ENCODE measurements at regions not wholly inside any gene's neighbourhood (a gene's known extent, or its start where the extent isn't known, plus 50 kb on each side); places are given as distances from the start of the nearest gene placed in this dataset.

- peak; percentile 29 for DNase-seq (ENCODE audit: low read depth)
Observed at GRCh38 chr7:46580766-46581165, 659.7 kb upstream of the IGFBP3 start.

- no peak for DNase-seq (ENCODE audit: low read depth)
Observed at GRCh38 chr7:46577394-46577793, 656.3 kb upstream of the IGFBP3 start.

GRCh38 chr7:46576950-46577349 is 655.9 kb upstream of the IGFBP3 start:
- peak; percentile 28 for DNase-seq (ENCODE audit: low read depth)

GRCh38 chr7:46572691-46573090 is 651.6 kb upstream of the IGFBP3 start:
- DNase-seq (ENCODE audit: low read depth), result no peak

GRCh38 chr7:46571996-46572395 is 650.9 kb upstream of the IGFBP3 start:
- DNase-seq (ENCODE audit: low read depth), result no peak

GRCh38 chr7:46569133-46569465 is 648.0 kb upstream of the IGFBP3 start:
- DNase-seq (ENCODE audit: low read depth), result peak; percentile 85

- DNase-seq (ENCODE audit: low read depth), result peak; percentile 34
Observed at GRCh38 chr7:46568420-46569132, 647.5 kb upstream of the IGFBP3 start.

GRCh38 chr7:46567858-46568257 is 646.8 kb upstream of the IGFBP3 start:
- DNase-seq (ENCODE audit: low read depth), result no peak

- DNase-seq (ENCODE audit: low read depth), result no peak
Observed at GRCh38 chr7:46566097-46566774, 645.2 kb upstream of the IGFBP3 start.

GRCh38 chr7:46565253-46566096 is 644.4 kb upstream of the IGFBP3 start:
- DNase-seq (ENCODE audit: low read depth), result peak; percentile 44

GRCh38 chr7:46559194-46559832 is 638.2 kb upstream of the IGFBP3 start:
- DNase-seq (ENCODE audit: low read depth), result peak; percentile 77

GRCh38 chr7:46558482-46559193 is 637.6 kb upstream of the IGFBP3 start:
- peak; percentile 75 for DNase-seq (ENCODE audit: low read depth)

GRCh38 chr7:46557781-46558180 is 636.7 kb upstream of the IGFBP3 start:
- DNase-seq (ENCODE audit: low read depth), result peak; percentile 22

GRCh38 chr7:46557295-46557711 is 636.2 kb upstream of the IGFBP3 start:
- DNase-seq (ENCODE audit: low read depth), result peak; percentile 79

GRCh38 chr7:46554688-46555422 is 633.8 kb upstream of the IGFBP3 start:
- DNase-seq (ENCODE audit: low read depth), result peak; percentile 79

- DNase-seq (ENCODE audit: low read depth), result no peak
Observed at GRCh38 chr7:46551603-46552002, 630.5 kb upstream of the IGFBP3 start.

GRCh38 chr7:46550864-46551263 is 629.8 kb upstream of the IGFBP3 start:
- no peak for DNase-seq (ENCODE audit: low read depth)

GRCh38 chr7:46549892-46550639 is 629.0 kb upstream of the IGFBP3 start:
- peak; percentile 36 for DNase-seq (ENCODE audit: low read depth)

GRCh38 chr7:46549347-46549746 is 628.3 kb upstream of the IGFBP3 start:
- no peak for DNase-seq (ENCODE audit: low read depth)

- DNase-seq (ENCODE audit: low read depth), result no peak
Observed at GRCh38 chr7:46547044-46547443, 626.0 kb upstream of the IGFBP3 start.

Data from renal cortical epithelial cell (primary cell).